B cell (primary cell): ENCODE measurements at regions not wholly inside any gene's neighbourhood (a gene's known extent, or its start where the extent isn't known, plus 50 kb on each side); places are given as distances from the start of the nearest gene placed in this dataset.

Experiments
- ATAC-seq: fragments of 200-7000 bp; cut with Tn5 transposase; one replicate; pipeline ENCODE4 v1.10.0; 2021; ENCODE audit warnings: low read depth, mild to moderate bottlenecking, moderate number of reproducible peaks, moderate library complexity
- CTCF ChIA-PET: fragments of 350-600 bp; sonication (Branson Sonifier 250); formaldehyde crosslinking; loops from one replicate; lab custom pipeline; 2021; ENCODE audit warnings: antibody characterized with exemption, inconsistent platforms; lab: Charles Lee
- POLR2A ChIA-PET: fragments of 350-600 bp; sonication (Branson Sonifier 250); formaldehyde crosslinking; loops from one replicate; lab custom pipeline; 2021; ENCODE audit warnings: antibody characterized with exemption; lab: Charles Lee
- DNase-seq: peaks from one replicate; pipeline ENCODE4 v3.0.0; 2013
- H2AFZ ChIP-seq: 2 replicates; pipeline ENCODE4 v1.6.1; 2012; ENCODE audit warnings: mild to moderate bottlenecking, low read depth, low read length; ENCODE audit not compliant: insufficient read depth, poor library complexity, severe bottlenecking
- H3K27ac ChIP-seq, 2 donors: 1 replicate in 1 of 2; 2 replicates in 1 of 2; pipeline ENCODE4 v1.5.1; 2012 to 2013; ENCODE audit warnings: low read length in 2 of 2, mild to moderate bottlenecking in 2 of 2, moderate library complexity in 1 of 2
- H3K27me3 ChIP-seq, 4 experiments: fragments of 200-600 bp in 1 of 4; sonication (generic) in 1 of 4; replicated peaks in 1 of 4; 1 replicate in 2 of 4; 2 replicates in 2 of 4; pipeline versions ENCODE4 v1.6.1 to v1.7.0; 2013 to 2016; ENCODE audit warnings: low read length in 3 of 4, mild to moderate bottlenecking in 2 of 4, mixed read lengths in 1 of 4, moderate library complexity in 1 of 4; ENCODE audit not compliant: insufficient read depth in 4 of 4, control insufficient read depth in 3 of 4; ENCODE audit errors: control extremely low read depth in 1 of 4
- H3K36me3 ChIP-seq, 2 experiments: replicated peaks in 1 of 2; 1 replicate in 1 of 2; 2 replicates in 1 of 2; pipeline versions ENCODE4 v1.6.1 to v1.7.1; 2013; ENCODE audit warnings: low read length in 1 of 2; ENCODE audit not compliant: insufficient read depth in 2 of 2, control insufficient read depth in 1 of 2; ENCODE audit errors: control extremely low read depth in 1 of 2, extremely low read depth in 1 of 2
- H3K4me1 ChIP-seq, 2 donors: fragments of 200-600 bp in 1 of 2; sonication (generic) in 1 of 2; 1 replicate in 1 of 2; 2 replicates in 1 of 2; pipeline versions ENCODE4 v1.5.1 to v1.6.1; 2013 to 2017; ENCODE audit warnings: low read length in 2 of 2; ENCODE audit not compliant: control insufficient read depth in 2 of 2, insufficient read depth in 2 of 2
- H3K4me2 ChIP-seq: replicated peaks from 2 replicates; pipeline ENCODE3; 2012; ENCODE audit warnings: mild to moderate bottlenecking, low read depth, low read length; ENCODE audit not compliant: poor library complexity, severe bottlenecking
- H3K4me3 ChIP-seq, 5 experiments: fragments of 200-600 bp in 1 of 5; sonication (generic) in 1 of 5; 1 replicate in 3 of 5; 2 replicates in 2 of 5; pipeline versions ENCODE4 v1.5.1 to v1.7.0; 2011 to 2016; ENCODE audit warnings: low read length in 4 of 5, mild to moderate bottlenecking in 4 of 5, low read depth in 2 of 5, control low read depth in 1 of 5, moderate library complexity in 1 of 5; ENCODE audit not compliant: insufficient read depth in 1 of 5; ENCODE audit errors: control extremely low read depth in 1 of 5, extremely low read depth in 1 of 5
- H3K79me2 ChIP-seq: fragments of 200-600 bp; sonication (generic); one replicate; pipeline ENCODE4 v1.6.0; 2016; ENCODE audit warnings: low read length; ENCODE audit not compliant: control insufficient read depth, insufficient read depth
- H3K9ac ChIP-seq: fragments of 200-600 bp; sonication (generic); 2 replicates; pipeline ENCODE4 v1.6.1; 2017; ENCODE audit warnings: mild to moderate bottlenecking, low read length, moderate library complexity
- H3K9me3 ChIP-seq, 3 donors: one replicate each; pipeline versions ENCODE4 v1.6.1 to v1.7.1; 2013; ENCODE audit warnings: low read length in 2 of 3; ENCODE audit not compliant: control insufficient read depth in 2 of 3, insufficient read depth in 1 of 3; ENCODE audit errors: control extremely low read depth in 1 of 3
- H4K20me1 ChIP-seq: 2 replicates; pipeline ENCODE4 v1.6.0; 2012; ENCODE audit warnings: mild to moderate bottlenecking, low read length; ENCODE audit not compliant: insufficient read depth, control insufficient read depth, poor library complexity, severe bottlenecking
- H3K27ac Mint-ChIP-seq: one replicate; pipeline ENCODE4 v1.8.0; 2021; ENCODE audit warnings: mixed read lengths
- H3K27me3 Mint-ChIP-seq: one replicate; pipeline ENCODE4 v1.8.0; 2021; ENCODE audit warnings: mixed read lengths
- H3K4me1 Mint-ChIP-seq: one replicate; pipeline ENCODE4 v1.8.0; 2021; ENCODE audit warnings: mixed read lengths
- H3K4me3 Mint-ChIP-seq: one replicate; pipeline ENCODE4 v1.8.0; 2021; ENCODE audit warnings: mixed read lengths
- H3K9me3 Mint-ChIP-seq: one replicate; pipeline ENCODE4 v1.8.0; 2022; ENCODE audit warnings: mixed read lengths; ENCODE audit not compliant: insufficient read depth
- EZH2 ChIP-seq: IDR thresholded peaks from 2 replicates; pipeline ENCODE4 v1.6.1; 2012; ENCODE audit warnings: borderline replicate concordance, low read depth, mild to moderate bottlenecking, moderate library complexity, low read length; ENCODE audit not compliant: insufficient read depth, poor library complexity, severe bottlenecking
- WGBS: methylation state at CpG from one replicate; pipeline ENCODE4 v1.1.5; 2013; ENCODE audit warnings: missing lambda C conversion rate; ENCODE audit not compliant: insufficient coverage; 5-methylcytosine and 5-hydroxymethylcytosine counted together
- intact Hi-C: fragments of 100-400 bp; cut with micrococcal nuclease; formaldehyde crosslinking; loops from one replicate; pipeline ENCODE4 v1.10.0; 2022
- TF ChIP-seq, protein P1 (sequence below): fragments of 200-600 bp; IDR thresholded peaks from one replicate; pipeline ENCODE4 v1.8.0; 2022; ENCODE audit warnings: antibody characterized with exemption, mild to moderate bottlenecking

DNA sequence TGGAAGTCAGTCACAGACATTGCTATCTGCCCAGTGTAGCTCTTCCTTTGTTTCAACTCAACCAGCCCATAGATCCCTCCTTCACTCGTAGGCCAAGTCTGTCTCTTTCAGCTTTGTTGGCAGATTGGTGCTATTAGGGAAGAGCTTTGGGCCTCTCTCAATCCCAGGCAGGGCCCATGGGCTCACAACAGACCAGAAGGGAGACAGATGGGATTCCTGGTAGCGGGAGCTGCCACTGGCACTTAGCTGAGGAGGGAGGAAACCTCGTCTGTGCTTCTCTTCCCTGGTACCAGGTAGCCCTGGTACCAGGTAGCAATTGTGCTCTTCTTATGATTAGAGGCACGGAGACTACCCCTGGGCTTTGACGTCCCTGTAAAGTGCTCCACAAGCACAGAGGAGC, 592.0 kb downstream of the TYW1 start:
- ChIA-PET POLR2A (no interaction called here), CTCF (interaction anchor here (0.5 kb wide), 1 partner anchor 9 kb away, joined by 5 read pairs; no protein-coding TSS in a partner anchor)
- H3K27me3 Mint-ChIP-seq, result no peaks in the 10 kb centered on the region
- Histone ChIP-seq H3K36me3 (no peaks in the 10 kb centered on the region), H3K79me2 (no peaks in the 10 kb centered on the region), H3K9me3 (peaks cover 0 to 23% (median 5%) of the 10 kb centered on the region in 3 donors), H3K9ac (no peak overlapping the region), H2AFZ (no peak overlapping the region), H3K4me2 (no peak overlapping the region), H3K4me3 (no peak overlapping the region), H3K27ac (no peak overlapping the region), H3K27me3 (no peaks in the 10 kb centered on the region), H4K20me1 (no peaks in the 10 kb centered on the region), H3K4me1 (no peaks in the 10 kb centered on the region)
- ATAC-seq, result no peak
- H3K4me3 Mint-ChIP-seq, result no peak overlapping the region
- peaks cover 7% of the 10 kb centered on the region for H3K9me3 Mint-ChIP-seq
- no peak overlapping the region for H3K27ac Mint-ChIP-seq
- H3K4me1 Mint-ChIP-seq, result no peaks in the 10 kb centered on the region
- intact Hi-C loops, result no loop called here
- 70% methylated on average over 4 of the region's 5 CpGs for WGBS
- TF ChIP-seq EZH2, result no peak
- TF ChIP-seq, protein P1, sequence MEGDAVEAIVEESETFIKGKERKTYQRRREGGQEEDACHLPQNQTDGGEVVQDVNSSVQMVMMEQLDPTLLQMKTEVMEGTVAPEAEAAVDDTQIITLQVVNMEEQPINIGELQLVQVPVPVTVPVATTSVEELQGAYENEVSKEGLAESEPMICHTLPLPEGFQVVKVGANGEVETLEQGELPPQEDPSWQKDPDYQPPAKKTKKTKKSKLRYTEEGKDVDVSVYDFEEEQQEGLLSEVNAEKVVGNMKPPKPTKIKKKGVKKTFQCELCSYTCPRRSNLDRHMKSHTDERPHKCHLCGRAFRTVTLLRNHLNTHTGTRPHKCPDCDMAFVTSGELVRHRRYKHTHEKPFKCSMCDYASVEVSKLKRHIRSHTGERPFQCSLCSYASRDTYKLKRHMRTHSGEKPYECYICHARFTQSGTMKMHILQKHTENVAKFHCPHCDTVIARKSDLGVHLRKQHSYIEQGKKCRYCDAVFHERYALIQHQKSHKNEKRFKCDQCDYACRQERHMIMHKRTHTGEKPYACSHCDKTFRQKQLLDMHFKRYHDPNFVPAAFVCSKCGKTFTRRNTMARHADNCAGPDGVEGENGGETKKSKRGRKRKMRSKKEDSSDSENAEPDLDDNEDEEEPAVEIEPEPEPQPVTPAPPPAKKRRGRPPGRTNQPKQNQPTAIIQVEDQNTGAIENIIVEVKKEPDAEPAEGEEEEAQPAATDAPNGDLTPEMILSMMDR, result no peak
- DNase-seq, result no peak

DNA sequence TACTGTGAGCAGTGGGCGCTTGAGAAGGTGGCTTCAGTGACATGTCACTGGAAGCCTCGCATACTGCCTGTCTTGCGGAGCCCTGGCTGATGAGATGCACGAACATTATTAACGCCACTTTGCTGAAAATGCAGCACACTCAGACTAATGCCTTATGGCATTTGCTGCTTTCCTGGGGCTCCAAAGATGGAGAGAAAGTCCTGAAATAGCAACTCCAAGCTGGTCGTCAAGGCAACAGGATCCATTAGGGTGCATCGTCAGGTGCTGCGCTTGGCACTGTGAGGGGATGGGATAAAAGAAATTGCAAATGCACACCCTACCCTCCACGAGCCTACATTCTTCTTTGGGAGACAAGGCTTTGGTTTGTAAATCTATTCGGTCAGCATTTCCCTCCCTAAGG, 592.5 kb downstream of the TYW1 start:
- peaks cover 7% of the 10 kb centered on the region for H3K9me3 Mint-ChIP-seq
- Histone ChIP-seq H3K36me3 (no peaks in the 10 kb centered on the region), H3K4me1 (no peaks in the 10 kb centered on the region), H3K27ac (no peak overlapping the region), H3K27me3 (no peaks in the 10 kb centered on the region), H3K79me2 (no peaks in the 10 kb centered on the region), H2AFZ (no peak overlapping the region), H4K20me1 (no peaks in the 10 kb centered on the region), H3K4me3 (no peak overlapping the region), H3K4me2 (no peak overlapping the region), H3K9me3 (peaks cover 0 to 23% (median 5%) of the 10 kb centered on the region in 3 donors), H3K9ac (no peak overlapping the region)
- no peaks in the 10 kb centered on the region for H3K27me3 Mint-ChIP-seq
- H3K4me3 Mint-ChIP-seq, result no peak overlapping the region
- ChIA-PET POLR2A (no interaction called here), CTCF (interaction anchor here (0.5 kb wide), 1 partner anchor 9 kb away, joined by 5 read pairs; no protein-coding TSS in a partner anchor)
- H3K27ac Mint-ChIP-seq, result no peak overlapping the region
- no peaks in the 10 kb centered on the region for H3K4me1 Mint-ChIP-seq
- TF ChIP-seq EZH2, result no peak
- TF ChIP-seq, protein P1, result no peak
- no peak for ATAC-seq
- WGBS, result 94% methylated on average over 5 of the region's 10 CpGs
- DNase-seq, result no peak
- intact Hi-C loops, result no loop called here
